ENCODE measurements at regions not wholly inside any gene's neighbourhood (a gene's known extent, or its start where the extent isn't known, plus 50 kb on each side); places are given as distances from the start of the nearest gene placed in this dataset.

DNA sequence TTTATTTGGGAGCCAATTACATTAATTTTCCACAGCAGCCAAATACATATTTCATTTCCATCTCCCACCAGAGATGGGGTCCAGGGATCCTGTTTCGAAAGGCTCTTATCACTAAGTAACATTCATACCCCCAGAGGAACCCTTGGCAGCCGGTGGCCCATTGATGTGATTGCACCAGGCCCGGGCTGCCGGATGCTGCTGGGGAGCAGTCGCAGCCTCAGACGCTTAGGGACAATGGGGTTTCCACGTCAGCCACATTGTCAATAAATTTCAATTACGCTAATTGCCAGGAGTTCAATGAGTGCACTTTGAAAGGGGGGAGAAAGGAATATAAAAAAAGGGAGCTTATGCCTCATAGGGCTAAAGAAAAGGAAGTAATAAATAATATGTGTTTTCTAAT, 478.8 kb upstream of the ADAMTS16 start:
- TF ChIP-seq CTCF (IDR thresholded peaks at IDR 0.05): no peak
- TF ChIP-seq POLR2A (IDR thresholded peaks at IDR 0.05): no peak

Measured in thyroid gland (tissue), 4 donors.